ENCODE measurements at regions not wholly inside any gene's neighbourhood (a gene's known extent, or its start where the extent isn't known, plus 50 kb on each side); places are given as distances from the start of the nearest gene placed in this dataset.

DNA sequence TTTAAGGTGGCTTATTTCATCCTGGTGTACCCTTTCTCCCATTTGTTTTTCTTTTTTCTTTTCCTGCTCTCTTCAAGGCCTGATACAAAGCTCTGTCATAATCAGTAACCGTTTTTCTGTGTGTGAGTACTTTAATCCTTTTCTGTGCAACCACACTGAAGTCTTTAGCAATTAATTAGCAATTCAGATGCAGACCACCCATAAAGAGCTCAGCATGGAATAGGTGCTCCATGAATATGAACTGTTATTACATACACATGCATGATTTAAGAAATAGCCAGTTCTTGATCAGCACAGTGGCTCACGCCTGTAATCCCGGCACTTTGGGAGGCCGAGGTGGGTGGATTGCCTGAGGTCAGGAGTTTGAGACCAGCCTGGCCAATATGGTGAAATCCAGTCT lies 1386.6 kb downstream of the AACS start:
- TF ChIP-seq EGR1 (IDR thresholded peaks at IDR 0.05): no peak
- TF ChIP-seq, protein P1, sequence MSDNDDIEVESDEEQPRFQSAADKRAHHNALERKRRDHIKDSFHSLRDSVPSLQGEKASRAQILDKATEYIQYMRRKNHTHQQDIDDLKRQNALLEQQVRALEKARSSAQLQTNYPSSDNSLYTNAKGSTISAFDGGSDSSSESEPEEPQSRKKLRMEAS (IDR thresholded peaks at IDR 0.05): no peak
- TF ChIP-seq YY1 (IDR thresholded peaks at IDR 0.05; ENCODE audit: low read depth): no peak
- TF ChIP-seq NFIC (IDR thresholded peaks at IDR 0.05): no peak
- no peak for TF ChIP-seq CEBPB (IDR thresholded peaks at IDR 0.05)
- TF ChIP-seq, protein P2, sequence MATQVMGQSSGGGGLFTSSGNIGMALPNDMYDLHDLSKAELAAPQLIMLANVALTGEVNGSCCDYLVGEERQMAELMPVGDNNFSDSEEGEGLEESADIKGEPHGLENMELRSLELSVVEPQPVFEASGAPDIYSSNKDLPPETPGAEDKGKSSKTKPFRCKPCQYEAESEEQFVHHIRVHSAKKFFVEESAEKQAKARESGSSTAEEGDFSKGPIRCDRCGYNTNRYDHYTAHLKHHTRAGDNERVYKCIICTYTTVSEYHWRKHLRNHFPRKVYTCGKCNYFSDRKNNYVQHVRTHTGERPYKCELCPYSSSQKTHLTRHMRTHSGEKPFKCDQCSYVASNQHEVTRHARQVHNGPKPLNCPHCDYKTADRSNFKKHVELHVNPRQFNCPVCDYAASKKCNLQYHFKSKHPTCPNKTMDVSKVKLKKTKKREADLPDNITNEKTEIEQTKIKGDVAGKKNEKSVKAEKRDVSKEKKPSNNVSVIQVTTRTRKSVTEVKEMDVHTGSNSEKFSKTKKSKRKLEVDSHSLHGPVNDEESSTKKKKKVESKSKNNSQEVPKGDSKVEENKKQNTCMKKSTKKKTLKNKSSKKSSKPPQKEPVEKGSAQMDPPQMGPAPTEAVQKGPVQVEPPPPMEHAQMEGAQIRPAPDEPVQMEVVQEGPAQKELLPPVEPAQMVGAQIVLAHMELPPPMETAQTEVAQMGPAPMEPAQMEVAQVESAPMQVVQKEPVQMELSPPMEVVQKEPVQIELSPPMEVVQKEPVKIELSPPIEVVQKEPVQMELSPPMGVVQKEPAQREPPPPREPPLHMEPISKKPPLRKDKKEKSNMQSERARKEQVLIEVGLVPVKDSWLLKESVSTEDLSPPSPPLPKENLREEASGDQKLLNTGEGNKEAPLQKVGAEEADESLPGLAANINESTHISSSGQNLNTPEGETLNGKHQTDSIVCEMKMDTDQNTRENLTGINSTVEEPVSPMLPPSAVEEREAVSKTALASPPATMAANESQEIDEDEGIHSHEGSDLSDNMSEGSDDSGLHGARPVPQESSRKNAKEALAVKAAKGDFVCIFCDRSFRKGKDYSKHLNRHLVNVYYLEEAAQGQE (IDR thresholded peaks at IDR 0.05; ENCODE audit: low read depth): no peak
- TF ChIP-seq EP300 (IDR thresholded peaks at IDR 0.05; ENCODE audit: borderline replicate concordance): no peak
- TF ChIP-seq FOXM1 (IDR thresholded peaks at IDR 0.05; ENCODE audit: borderline replicate concordance, low read depth): no peak
- TF ChIP-seq ZBTB7A (IDR thresholded peaks at IDR 0.05; ENCODE audit: low read depth): no peak
- no peak for TF ChIP-seq CREB1 (IDR thresholded peaks at IDR 0.05; ENCODE audit: low read depth)
- no peak for TF ChIP-seq TAF1 (IDR thresholded peaks at IDR 0.05; ENCODE audit: low read depth)
- TF ChIP-seq, protein P3, sequence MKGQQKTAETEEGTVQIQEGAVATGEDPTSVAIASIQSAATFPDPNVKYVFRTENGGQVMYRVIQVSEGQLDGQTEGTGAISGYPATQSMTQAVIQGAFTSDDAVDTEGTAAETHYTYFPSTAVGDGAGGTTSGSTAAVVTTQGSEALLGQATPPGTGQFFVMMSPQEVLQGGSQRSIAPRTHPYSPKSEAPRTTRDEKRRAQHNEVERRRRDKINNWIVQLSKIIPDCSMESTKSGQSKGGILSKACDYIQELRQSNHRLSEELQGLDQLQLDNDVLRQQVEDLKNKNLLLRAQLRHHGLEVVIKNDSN (IDR thresholded peaks at IDR 0.05): no peak
- no peak for TF ChIP-seq TCF12 (IDR thresholded peaks at IDR 0.05; ENCODE audit: low read depth)
